Stimulated activated CD8-positive, alpha-beta memory T cell treated with anti-CD3 and anti-CD28 coated beads, Interleukin-4, amount 100 ng/mL, for 1 hour (primary cell): ENCODE measurements at regions not wholly inside any gene's neighbourhood (a gene's known extent, or its start where the extent isn't known, plus 50 kb on each side); places are given as distances from the start of the nearest gene placed in this dataset.

ENCODE experiments used
- DNase-seq, 2 donors: peaks; one replicate each; pipeline ENCODE4 v3.0.0-alpha.2; 2020; ENCODE audit warnings: low read depth in 2 of 2, low spot score in 1 of 2

DNA sequence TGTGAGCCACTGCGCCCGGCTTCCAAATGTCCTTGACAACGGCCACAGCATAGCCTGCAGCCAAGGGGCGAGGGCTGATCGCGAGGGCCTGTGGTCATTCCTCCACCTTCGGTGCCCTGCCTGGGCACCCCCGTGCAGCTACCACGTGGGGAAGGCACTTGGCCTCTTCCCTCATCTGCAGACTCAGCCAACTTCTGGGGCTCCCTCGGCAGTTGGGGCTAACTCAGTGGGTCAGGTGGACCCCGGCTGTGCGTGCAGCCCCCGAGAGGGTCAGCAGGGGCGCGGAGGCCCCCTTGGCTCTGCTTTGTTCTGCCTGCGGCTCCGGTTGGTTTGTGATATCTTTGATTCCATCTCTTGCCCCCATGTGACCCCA is 52.9 kb upstream of the BHLHE23 start:
- DNase-seq: no peak

DNA sequence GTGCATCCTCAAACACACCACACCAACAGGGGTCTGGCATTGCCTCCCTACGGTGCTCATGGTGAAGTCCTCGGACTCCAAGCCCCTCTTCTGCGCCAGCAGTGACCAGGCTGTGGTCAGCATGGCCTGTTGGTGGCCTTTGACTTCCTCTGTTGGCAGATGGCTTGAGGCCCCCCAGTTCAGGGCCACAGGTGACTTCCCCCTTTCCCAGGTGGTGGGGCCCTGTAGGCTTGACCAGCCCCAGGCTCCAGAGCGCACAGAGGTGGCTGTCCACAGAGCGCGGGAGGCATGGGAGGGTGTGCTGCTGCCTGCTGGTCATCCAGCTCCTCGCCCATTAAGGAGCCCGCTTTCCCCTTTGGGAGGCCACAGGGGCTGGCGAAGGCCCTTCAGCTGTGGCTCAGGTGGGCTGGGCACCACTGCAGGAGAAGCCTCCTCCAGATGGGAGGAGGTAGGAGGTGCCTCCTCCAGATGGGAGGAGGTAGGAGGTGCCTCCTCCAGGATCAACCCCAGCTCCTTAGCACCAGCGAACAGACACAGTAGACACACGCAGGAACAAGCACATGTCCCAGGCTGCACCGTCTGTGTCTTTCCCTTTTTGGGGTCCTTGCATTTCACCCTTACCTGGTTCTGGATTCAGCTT is 52.1 kb upstream of the BHLHE23 start:
- no peak for DNase-seq

DNA sequence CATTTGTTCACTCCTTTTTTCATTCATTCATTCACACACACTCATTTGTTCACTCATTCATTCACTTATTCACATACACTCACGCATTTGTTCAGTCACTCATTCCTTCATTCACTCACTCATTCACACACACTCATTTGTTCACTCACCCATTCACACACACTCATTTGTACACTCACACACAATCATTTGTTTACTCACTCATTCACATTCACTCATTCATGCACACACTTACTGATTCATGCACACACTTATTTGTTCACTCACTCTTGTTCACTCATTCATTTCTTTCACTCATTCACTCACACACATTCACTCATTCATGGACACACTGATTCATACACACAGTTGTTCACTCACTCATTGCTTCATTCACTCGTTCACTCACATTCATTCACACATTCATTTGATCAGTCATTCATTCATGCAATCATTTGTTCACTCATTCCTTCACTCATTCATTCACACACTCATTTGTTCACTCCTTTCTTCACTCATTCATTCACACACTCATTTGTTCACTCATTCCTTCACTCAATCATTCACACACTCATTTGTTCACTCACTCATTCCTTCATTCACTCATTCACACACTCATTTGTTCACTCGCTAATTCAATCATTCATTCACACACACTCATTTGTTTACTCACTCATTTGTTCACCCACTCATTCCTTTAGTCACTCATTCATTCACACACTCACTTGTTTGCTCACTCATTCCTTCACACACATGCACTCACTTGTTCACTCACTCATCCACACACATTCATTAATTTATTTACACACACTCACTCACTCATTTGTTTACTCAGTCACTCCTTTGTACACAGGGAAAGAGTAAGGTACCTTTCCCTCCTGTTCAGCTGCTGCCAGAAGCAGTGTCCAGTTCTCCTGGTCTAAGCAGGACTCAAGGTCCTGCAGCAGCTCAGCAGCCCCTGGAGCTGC is 50.7 kb upstream of the BHLHE23 start:
- DNase-seq: no peak

DNA sequence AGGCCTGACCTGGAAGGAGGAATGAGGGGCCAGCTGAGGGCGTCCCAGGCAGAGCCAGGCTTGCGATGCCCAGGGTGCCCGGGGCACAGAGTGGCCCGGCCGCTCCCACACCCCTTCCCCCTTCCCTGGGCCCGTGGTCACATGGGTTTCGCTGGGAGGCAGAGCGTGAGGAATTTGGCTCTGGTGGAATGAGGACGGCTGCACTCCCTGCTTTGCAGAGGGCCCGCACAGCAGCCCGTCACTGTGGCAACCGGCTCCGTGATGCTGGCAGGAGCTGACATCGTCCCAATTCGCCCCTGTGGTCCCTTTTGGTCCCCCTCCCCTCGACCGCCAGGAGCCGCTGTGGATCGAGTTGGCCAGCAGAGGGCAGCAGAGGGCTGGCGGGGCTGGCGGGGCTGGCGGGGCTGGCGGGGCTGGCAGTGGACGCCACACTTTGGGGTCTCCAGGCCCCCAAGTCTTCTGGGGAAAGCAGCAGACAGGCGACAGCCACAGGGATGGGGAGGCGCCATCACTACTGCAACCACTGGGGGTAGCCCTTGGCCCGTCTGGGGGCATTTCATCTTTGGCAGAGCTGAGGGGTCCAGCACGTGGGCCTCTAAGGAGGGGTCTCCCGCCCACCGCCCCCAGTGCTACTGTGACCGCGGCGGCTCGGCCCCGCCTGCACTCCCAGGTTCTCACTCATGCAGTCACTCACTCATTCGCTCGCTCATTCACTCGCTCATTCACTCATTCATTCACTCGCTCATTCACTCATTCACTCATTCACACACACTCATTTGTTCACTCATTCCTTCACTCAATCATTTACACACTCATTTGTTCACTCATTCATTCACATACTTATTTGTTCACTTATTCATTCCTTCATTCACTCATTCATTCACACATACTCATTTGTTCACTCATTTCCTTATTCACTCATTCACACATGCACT is 49.7 kb upstream of the BHLHE23 start:
- DNase-seq: no peak
